Breast epithelium (tissue), 3 donors: ENCODE measurements at regions not wholly inside any gene's neighbourhood (a gene's known extent, or its start where the extent isn't known, plus 50 kb on each side); places are given as distances from the start of the nearest gene placed in this dataset.

Experiments used
- POLR2A ChIP-seq: fragments of 450-650 bp; IDR thresholded peaks from one replicate; pipeline ENCODE4 v1.6.1; 2016; ENCODE audit warnings: antibody characterized with exemption, mild to moderate bottlenecking, moderate library complexity
- TF ChIP-seq, protein P1 (sequence below), 3 donors: fragments of 450-650 bp; IDR thresholded peaks; one replicate each; pipeline ENCODE4 v1.5.1; 2016 to 2017; ENCODE audit warnings: antibody characterized with exemption in 3 of 3, mild to moderate bottlenecking in 3 of 3, moderate library complexity in 3 of 3

DNA sequence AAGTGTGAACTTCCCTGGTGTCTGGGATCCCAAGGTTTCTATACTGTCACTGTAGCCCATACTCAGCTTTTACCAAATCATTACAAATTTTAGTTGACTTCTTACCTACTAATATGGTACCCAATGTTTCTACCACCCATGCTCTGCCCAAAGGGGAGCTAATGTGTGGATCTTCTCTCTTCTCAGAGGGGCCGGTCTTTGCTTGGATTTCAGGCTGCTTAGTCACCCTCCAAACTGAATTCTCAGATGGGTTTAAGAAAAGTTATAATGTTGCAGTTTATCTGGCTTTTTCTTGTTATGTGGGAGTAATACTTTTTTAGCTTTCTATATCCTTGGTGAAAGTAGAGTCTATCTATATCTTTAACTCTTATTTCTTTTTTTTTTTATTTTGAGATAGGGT is 67.1 kb upstream of the AKAP13 start:
- TF ChIP-seq, protein P1, sequence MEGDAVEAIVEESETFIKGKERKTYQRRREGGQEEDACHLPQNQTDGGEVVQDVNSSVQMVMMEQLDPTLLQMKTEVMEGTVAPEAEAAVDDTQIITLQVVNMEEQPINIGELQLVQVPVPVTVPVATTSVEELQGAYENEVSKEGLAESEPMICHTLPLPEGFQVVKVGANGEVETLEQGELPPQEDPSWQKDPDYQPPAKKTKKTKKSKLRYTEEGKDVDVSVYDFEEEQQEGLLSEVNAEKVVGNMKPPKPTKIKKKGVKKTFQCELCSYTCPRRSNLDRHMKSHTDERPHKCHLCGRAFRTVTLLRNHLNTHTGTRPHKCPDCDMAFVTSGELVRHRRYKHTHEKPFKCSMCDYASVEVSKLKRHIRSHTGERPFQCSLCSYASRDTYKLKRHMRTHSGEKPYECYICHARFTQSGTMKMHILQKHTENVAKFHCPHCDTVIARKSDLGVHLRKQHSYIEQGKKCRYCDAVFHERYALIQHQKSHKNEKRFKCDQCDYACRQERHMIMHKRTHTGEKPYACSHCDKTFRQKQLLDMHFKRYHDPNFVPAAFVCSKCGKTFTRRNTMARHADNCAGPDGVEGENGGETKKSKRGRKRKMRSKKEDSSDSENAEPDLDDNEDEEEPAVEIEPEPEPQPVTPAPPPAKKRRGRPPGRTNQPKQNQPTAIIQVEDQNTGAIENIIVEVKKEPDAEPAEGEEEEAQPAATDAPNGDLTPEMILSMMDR (IDR thresholded peaks at IDR 0.05), result no peak
- TF ChIP-seq POLR2A, result no peak
